HL-60/S4 treated with retinoic acid at 250 ng/mL for 4 days and 3 days (cell line): ENCODE measurements at regions not wholly inside any gene's neighbourhood (a gene's known extent, or its start where the extent isn't known, plus 50 kb on each side); places are given as distances from the start of the nearest gene placed in this dataset.
"Not testable (repeated sequence)": the region's sequence is repeated elsewhere in the genome, so short reads cannot be mapped to it uniquely, and the experiment has no call there.

Source experiments
- in situ Hi-C: fragments of 300-500 bp; cut with MboI; formaldehyde crosslinking; loops from 2 replicates; pipeline ENCODE4 v1.7.0; 2022; ENCODE audit warnings: low sequenced_read_pairs

- in situ Hi-C loops = no loop called here
Measured at GRCh38 chr1:185517808-185518419, 200.9 kb upstream of the IVNS1ABP start.

- in situ Hi-C loops = not testable (repeated sequence)
Measured at GRCh38 chr1:185517301-185517700, 200.3 kb upstream of the IVNS1ABP start.

- in situ Hi-C loops = no loop called here
Measured at GRCh38 chr1:185515696-185516095, 198.7 kb upstream of the IVNS1ABP start.

- in situ Hi-C loops = no loop called here
Measured at GRCh38 chr1:185514311-185514710, 197.3 kb upstream of the IVNS1ABP start.

GRCh38 chr1:185512442-185512841 lies 195.4 kb upstream of the IVNS1ABP start:
- in situ Hi-C loops = no loop called here

- in situ Hi-C loops = no loop called here
Measured at GRCh38 chr1:185501099-185501498, 184.1 kb upstream of the IVNS1ABP start.

DNA sequence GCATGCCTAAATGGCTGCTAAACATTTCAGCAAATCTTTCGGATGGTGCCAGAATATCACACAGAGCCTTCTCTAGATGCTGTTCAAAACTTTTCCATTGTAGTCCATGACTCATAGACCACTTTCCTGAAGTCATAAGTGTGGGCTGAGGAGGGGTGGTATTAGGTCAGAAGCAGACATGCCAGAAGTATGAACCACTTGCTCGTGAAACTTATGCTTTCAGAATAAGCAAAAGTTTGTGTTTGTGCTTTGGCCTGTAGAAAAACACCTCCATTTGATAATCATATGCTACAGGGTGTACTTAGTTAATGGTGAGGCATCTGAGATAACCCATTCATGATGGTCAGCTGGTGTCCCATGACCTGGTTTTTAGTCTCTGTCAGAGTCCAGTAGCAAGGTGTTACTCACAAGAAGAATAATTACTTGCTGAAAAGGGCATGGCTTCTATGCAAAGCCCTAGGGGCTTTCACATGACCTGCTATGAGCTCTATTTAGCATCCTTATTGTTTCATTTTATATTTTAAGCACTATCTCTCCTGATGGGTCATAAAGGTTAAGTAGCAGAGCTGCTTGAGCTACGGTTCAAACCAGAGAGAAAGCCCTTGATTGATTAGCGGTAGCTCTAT lies 183.1 kb upstream of the IVNS1ABP start:
- in situ Hi-C loops = no loop called here

GRCh38 chr1:185498207-185498606 lies 181.2 kb upstream of the IVNS1ABP start:
- in situ Hi-C loops = no loop called here

DNA sequence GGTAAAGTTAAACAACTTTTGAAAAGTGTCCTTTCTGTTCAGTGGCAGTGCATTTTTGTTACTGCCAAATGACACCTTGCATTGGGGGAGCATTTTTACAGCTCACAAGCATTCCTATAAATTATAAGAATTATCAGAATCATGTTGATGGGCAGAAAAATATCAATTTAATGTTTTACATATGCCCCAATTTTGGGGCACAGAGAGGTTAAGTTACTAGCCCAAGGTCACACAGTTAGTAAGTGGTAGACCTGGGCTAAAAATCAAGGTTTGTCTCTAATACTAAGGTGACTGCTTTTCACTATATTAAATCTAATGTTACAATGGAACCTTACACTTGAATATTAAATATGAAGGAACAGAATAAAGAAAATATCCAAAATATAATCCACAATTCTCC lies 180.1 kb upstream of the IVNS1ABP start:
- in situ Hi-C loops = no loop called here

- in situ Hi-C loops = no loop called here
Measured at GRCh38 chr1:185495898-185496297, 178.9 kb upstream of the IVNS1ABP start.

GRCh38 chr1:185495007-185495406 lies 178.0 kb upstream of the IVNS1ABP start:
- in situ Hi-C loops = no loop called here

- in situ Hi-C loops = no loop called here
Measured at GRCh38 chr1:185492089-185492825, 175.2 kb upstream of the IVNS1ABP start.

GRCh38 chr1:185491604-185492003 lies 174.6 kb upstream of the IVNS1ABP start:
- in situ Hi-C loops = no loop called here

DNA sequence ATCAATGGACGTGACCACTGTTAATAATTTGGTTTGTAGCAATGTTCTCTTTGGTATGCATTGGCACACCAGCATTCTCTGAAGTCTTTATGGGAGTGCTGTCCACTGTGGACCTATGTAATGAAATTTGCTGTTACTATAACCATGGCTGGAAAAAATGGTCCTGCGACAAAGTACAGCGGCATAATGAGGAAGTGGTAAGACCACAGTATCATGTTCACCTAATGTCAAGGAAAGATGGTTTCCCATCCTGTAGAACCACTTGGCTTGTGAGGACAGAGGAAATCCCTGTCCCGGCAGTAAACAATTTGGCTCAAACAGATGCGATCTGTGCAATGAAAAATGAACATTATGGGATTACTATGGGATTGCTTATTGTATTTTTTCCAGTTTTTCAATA lies 173.9 kb upstream of the IVNS1ABP start:
- in situ Hi-C loops = no loop called here

GRCh38 chr1:185489406-185489805 lies 172.4 kb upstream of the IVNS1ABP start:
- in situ Hi-C loops = no loop called here

- in situ Hi-C loops = no loop called here
Measured at GRCh38 chr1:185488808-185489207, 171.8 kb upstream of the IVNS1ABP start.

DNA sequence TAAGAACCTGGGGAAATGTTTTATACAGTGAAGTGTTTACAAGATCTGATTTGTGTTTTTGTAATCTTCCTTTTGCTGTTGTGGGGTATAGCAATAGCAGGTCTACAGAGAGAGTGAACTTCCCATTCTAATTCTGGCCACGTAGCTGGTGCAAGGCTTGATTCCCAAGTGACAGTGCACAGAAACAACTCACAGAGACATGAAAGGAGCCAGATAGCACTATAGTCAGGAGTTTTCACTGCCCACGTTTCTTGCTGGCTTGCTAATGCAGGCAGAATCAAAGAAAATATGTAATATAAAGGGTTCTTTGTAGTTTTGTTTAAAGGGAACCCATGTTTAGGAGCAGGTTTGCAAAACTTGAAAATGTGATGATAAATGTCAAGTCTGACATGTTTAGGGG lies 170.9 kb upstream of the IVNS1ABP start:
- in situ Hi-C loops = no loop called here

- in situ Hi-C loops = no loop called here
Measured at GRCh38 chr1:185487026-185487425, 170.0 kb upstream of the IVNS1ABP start.

DNA sequence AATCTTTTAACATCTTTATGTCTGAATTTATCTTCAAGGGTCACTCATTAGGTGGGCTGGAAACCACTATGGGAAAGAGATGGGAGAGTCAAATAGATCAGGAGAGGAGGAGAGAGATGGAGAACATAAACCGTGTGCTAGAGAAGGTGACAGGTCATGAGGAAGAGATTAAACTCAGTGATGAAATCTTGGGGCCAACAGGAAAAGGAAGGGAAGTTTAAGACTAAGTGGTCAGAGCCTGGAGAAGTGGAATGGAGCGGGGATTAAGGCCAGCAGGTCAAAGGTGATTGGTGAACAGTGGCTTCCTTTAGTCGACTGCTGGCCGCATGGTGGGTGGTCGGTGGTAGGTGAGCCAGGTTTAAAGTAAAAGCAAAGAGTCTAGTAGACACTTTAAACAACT lies 169.3 kb upstream of the IVNS1ABP start:
- in situ Hi-C loops = no loop called here

- in situ Hi-C loops = no loop called here
Measured at GRCh38 chr1:185483664-185484450, 166.8 kb upstream of the IVNS1ABP start.

GRCh38 chr1:185483217-185483616 lies 166.2 kb upstream of the IVNS1ABP start:
- in situ Hi-C loops = no loop called here
